ENCODE measurements at regions not wholly inside any gene's neighbourhood (a gene's known extent, or its start where the extent isn't known, plus 50 kb on each side); places are given as distances from the start of the nearest gene placed in this dataset.

DNA sequence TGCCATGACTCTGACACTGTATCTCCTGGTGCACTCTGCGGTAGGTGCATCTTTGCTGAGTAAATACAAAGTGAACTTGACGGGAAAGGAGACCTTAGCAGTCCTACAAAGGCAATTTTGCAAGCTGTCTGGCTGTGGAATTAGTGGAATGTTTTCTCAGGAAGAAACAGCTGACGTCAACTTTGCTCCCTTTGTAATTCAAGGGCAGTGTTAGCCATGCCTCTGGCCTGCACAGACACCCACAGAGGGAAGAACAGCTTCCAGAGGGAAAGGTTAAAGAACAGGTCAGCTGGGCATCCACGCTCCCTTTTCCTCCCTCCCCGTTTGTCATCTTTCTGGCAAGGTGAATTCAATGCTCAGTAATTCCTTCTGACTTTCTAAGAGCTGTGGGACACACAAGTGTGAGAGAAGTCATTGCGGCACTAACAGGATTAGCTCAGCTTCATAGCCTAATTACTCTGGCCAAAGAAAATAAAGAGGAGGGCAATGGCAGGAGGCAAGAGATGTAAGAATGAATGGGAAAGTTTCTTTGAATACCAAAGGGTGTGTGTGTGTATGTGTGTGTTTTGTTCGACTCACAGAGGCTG lies 476.9 kb upstream of the GOT2 start (continued):
- TF ChIP-seq ZBTB1 (CRISPR knock-in tag; IDR thresholded peaks at IDR 0.05; ENCODE audit: borderline replicate concordance) (no peak), NFIB (CRISPR knock-in tag; IDR thresholded peaks at IDR 0.05; ENCODE audit: borderline replicate concordance) (no peak), ZNF468 (CRISPR knock-in tag; IDR thresholded peaks at IDR 0.05) (no peak), FOXK2 (IDR thresholded peaks at IDR 0.05) (no peak), SOX5 (CRISPR knock-in tag; IDR thresholded peaks at IDR 0.05; ENCODE audit: borderline replicate concordance) (peak; percentile 80; the same call in 1 of the 2 replicates), HOXD1 (CRISPR knock-in tag; IDR thresholded peaks at IDR 0.05) (no peak), ZNF3 (CRISPR knock-in tag; IDR thresholded peaks at IDR 0.05) (no peak), SMYD3 (CRISPR knock-in tag; IDR thresholded peaks at IDR 0.05) (no peak), WIZ (CRISPR knock-in tag; IDR thresholded peaks at IDR 0.05) (no peak), ZNF143 (CRISPR knock-in tag; IDR thresholded peaks at IDR 0.05) (no peak), AKAP8 (CRISPR knock-in tag; IDR thresholded peaks at IDR 0.05) (no peak), SIX1 (CRISPR knock-in tag; IDR thresholded peaks at IDR 0.05; ENCODE audit: borderline replicate concordance) (no peak), JUND (CRISPR knock-in tag; IDR thresholded peaks at IDR 0.05) (peak; percentile 78), ETV6 (CRISPR knock-in tag; conservative IDR thresholded peaks at IDR 0.05) (no peak)
- TF ChIP-seq, protein P1, sequence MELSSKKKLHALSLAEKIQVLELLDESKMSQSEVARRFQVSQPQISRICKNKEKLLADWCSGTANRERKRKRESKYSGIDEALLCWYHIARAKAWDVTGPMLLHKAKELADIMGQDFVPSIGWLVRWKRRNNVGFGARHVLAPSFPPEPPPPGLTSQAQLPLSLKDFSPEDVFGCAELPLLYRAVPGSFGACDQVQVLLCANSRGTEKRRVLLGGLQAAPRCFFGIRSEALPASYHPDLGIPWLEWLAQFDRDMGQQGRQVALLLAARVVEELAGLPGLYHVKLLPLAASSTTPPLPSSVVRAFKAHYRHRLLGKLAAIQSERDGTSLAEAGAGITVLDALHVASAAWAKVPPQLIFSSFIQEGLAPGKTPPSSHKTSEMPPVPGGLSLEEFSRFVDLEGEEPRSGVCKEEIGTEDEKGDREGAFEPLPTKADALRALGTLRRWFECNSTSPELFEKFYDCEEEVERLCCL (CRISPR knock-in tag; IDR thresholded peaks at IDR 0.05; ENCODE audit: borderline replicate concordance) = no peak
- TF ChIP-seq, protein P2, sequence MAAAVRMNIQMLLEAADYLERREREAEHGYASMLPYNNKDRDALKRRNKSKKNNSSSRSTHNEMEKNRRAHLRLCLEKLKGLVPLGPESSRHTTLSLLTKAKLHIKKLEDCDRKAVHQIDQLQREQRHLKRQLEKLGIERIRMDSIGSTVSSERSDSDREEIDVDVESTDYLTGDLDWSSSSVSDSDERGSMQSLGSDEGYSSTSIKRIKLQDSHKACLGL (CRISPR knock-in tag; IDR thresholded peaks at IDR 0.05) = no peak
- TF ChIP-seq, protein P3, sequence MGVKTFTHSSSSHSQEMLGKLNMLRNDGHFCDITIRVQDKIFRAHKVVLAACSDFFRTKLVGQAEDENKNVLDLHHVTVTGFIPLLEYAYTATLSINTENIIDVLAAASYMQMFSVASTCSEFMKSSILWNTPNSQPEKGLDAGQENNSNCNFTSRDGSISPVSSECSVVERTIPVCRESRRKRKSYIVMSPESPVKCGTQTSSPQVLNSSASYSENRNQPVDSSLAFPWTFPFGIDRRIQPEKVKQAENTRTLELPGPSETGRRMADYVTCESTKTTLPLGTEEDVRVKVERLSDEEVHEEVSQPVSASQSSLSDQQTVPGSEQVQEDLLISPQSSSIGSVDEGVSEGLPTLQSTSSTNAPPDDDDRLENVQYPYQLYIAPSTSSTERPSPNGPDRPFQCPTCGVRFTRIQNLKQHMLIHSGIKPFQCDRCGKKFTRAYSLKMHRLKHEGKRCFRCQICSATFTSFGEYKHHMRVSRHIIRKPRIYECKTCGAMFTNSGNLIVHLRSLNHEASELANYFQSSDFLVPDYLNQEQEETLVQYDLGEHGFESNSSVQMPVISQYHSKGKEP (CRISPR knock-in tag; IDR thresholded peaks at IDR 0.05) = no peak
- TF ChIP-seq, protein P4, sequence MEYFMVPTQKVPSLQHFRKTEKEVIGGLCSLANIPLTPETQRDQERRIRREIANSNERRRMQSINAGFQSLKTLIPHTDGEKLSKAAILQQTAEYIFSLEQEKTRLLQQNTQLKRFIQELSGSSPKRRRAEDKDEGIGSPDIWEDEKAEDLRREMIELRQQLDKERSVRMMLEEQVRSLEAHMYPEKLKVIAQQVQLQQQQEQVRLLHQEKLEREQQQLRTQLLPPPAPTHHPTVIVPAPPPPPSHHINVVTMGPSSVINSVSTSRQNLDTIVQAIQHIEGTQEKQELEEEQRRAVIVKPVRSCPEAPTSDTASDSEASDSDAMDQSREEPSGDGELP (IDR thresholded peaks at IDR 0.05; ENCODE audit: borderline replicate concordance, low read depth) = peak; percentile 90
- TF ChIP-seq, protein P5, sequence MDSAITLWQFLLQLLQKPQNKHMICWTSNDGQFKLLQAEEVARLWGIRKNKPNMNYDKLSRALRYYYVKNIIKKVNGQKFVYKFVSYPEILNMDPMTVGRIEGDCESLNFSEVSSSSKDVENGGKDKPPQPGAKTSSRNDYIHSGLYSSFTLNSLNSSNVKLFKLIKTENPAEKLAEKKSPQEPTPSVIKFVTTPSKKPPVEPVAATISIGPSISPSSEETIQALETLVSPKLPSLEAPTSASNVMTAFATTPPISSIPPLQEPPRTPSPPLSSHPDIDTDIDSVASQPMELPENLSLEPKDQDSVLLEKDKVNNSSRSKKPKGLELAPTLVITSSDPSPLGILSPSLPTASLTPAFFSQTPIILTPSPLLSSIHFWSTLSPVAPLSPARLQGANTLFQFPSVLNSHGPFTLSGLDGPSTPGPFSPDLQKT (CRISPR knock-in tag; IDR thresholded peaks at IDR 0.05; ENCODE audit: borderline replicate concordance) = no peak
- TF ChIP-seq, protein P6, sequence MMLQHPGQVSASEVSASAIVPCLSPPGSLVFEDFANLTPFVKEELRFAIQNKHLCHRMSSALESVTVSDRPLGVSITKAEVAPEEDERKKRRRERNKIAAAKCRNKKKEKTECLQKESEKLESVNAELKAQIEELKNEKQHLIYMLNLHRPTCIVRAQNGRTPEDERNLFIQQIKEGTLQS (CRISPR knock-in tag; IDR thresholded peaks at IDR 0.05) = no peak; the same call in 1 of the 2 replicates
- TF ChIP-seq, protein P7, sequence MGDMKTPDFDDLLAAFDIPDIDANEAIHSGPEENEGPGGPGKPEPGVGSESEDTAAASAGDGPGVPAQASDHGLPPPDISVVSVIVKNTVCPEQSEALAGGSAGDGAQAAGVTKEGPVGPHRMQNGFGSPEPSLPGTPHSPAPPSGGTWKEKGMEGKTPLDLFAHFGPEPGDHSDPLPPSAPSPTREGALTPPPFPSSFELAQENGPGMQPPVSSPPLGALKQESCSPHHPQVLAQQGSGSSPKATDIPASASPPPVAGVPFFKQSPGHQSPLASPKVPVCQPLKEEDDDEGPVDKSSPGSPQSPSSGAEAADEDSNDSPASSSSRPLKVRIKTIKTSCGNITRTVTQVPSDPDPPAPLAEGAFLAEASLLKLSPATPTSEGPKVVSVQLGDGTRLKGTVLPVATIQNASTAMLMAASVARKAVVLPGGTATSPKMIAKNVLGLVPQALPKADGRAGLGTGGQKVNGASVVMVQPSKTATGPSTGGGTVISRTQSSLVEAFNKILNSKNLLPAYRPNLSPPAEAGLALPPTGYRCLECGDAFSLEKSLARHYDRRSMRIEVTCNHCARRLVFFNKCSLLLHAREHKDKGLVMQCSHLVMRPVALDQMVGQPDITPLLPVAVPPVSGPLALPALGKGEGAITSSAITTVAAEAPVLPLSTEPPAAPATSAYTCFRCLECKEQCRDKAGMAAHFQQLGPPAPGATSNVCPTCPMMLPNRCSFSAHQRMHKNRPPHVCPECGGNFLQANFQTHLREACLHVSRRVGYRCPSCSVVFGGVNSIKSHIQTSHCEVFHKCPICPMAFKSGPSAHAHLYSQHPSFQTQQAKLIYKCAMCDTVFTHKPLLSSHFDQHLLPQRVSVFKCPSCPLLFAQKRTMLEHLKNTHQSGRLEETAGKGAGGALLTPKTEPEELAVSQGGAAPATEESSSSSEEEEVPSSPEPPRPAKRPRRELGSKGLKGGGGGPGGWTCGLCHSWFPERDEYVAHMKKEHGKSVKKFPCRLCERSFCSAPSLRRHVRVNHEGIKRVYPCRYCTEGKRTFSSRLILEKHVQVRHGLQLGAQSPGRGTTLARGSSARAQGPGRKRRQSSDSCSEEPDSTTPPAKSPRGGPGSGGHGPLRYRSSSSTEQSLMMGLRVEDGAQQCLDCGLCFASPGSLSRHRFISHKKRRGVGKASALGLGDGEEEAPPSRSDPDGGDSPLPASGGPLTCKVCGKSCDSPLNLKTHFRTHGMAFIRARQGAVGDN (CRISPR knock-in tag; IDR thresholded peaks at IDR 0.05) = no peak

Measured in HepG2 (cell line).